Right lobe of liver (tissue), 6 donors: ENCODE measurements at regions not wholly inside any gene's neighbourhood (a gene's known extent, or its start where the extent isn't known, plus 50 kb on each side); places are given as distances from the start of the nearest gene placed in this dataset.

ENCODE experiments used
- ATAC-seq, 4 donors: fragments of 200-7000 bp; cut with Tn5 transposase; one replicate each; pipeline ENCODE4 v1.9.1; 2020; ENCODE audit warnings: mild to moderate bottlenecking in 4 of 4, moderate library complexity in 4 of 4
- DNase-seq, 3 donors: peaks; one replicate each; pipeline ENCODE4 v3.0.0-alpha.2; 2020
- H3K27ac ChIP-seq, 3 donors: fragments of 200-600 bp; one replicate each; pipeline ENCODE4 v1.8.0; 2022
- H3K27me3 ChIP-seq, 2 donors: fragments of 200-600 bp; one replicate each; pipeline ENCODE4 v1.8.0; 2022
- H3K36me3 ChIP-seq, 4 donors: fragments of 200-600 bp; sonication (generic) in 1 of 4; one replicate each; pipeline versions ENCODE4 v1.5.1 to v1.8.0; 2017 to 2022; ENCODE audit warnings: control low read depth in 1 of 4
- H3K4me1 ChIP-seq, 4 donors: fragments of 200-600 bp; sonication (generic) in 1 of 4; one replicate each; pipeline versions ENCODE4 v1.5.1 to v1.8.0; 2017 to 2022; ENCODE audit warnings: control low read depth in 1 of 4
- H3K4me3 ChIP-seq, 3 donors: fragments of 200-600 bp; one replicate each; pipeline ENCODE4 v1.8.0; 2022
- H3K9me3 ChIP-seq, 4 donors: fragments of 200-600 bp; sonication (generic) in 1 of 4; one replicate each; pipeline versions ENCODE4 v1.5.1 to v1.8.0; 2017 to 2022; ENCODE audit warnings: control low read depth in 1 of 4
- POLR2A ChIP-seq: fragments of 450-650 bp; IDR thresholded peaks from one replicate; pipeline ENCODE4 v1.6.1; 2017; ENCODE audit warnings: antibody characterized with exemption, mild to moderate bottlenecking
- WGBS: methylation state at CpG from one replicate; pipeline ENCODE4 v1.1.6; 2018; ENCODE audit warnings: low coverage, low lambda C conversion rate; ENCODE audit not compliant: insufficient coverage; ENCODE audit errors: missing lambda C conversion rate; 5-methylcytosine and 5-hydroxymethylcytosine counted together
- intact Hi-C, 2 donors: fragments of 100-400 bp; cut with DNase I; formaldehyde crosslinking; loops; one replicate each; pipeline versions ENCODE4 v1.11.2 to v1.14.1; 2022
- TF ChIP-seq, protein P1 (sequence below), 4 donors: fragments of 200-600 bp in 3 of 4; fragments of 450-650 bp in 1 of 4; IDR thresholded peaks; one replicate each; pipeline versions ENCODE4 v1.5.1 to v1.8.0; 2016 to 2022; ENCODE audit warnings: antibody characterized with exemption in 4 of 4, mild to moderate bottlenecking in 2 of 4
- donor health status: DM: no; HTN: yes; CAD: no.
- donor health status: DM: no; HTN: no; CAD: no.
- donor health status: DM: no; HTN: no; CAD: no.
- donor health status: DM: no; HTN: yes; CAD: no.
- donor health status: DM: no; HTN: yes; CAD: no.

DNA sequence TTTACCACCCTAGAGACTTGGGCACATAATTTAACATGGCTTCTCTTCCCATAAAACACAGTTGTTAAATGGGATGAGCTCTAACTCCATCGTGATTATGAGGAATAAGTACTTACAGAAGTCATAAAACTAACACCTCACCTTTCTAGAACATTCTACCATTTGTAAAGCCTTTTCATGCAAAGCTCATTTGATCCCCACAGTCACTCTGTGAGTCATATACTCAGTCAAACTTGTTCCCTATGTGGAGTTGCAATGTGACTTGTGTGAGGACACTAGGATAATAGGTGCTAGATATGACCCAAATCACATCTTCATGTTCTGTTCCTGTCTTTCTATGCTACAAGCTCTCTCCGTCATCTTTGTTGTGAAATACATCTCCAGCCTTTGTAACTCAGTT is 371.7 kb downstream of the WDR11 start:
- 62% methylated on average over 2 of the region's 2 CpGs for WGBS
- Histone ChIP-seq H3K9me3 (no peaks in the 10 kb centered on the region), H3K27me3 (no peaks in the 10 kb centered on the region), H3K4me1 (no peaks in the 10 kb centered on the region), H3K27ac (no peak overlapping the region), H3K36me3 (no peaks in the 10 kb centered on the region), H3K4me3 (no peak overlapping the region)
- no peak for TF ChIP-seq POLR2A
- TF ChIP-seq, protein P1, sequence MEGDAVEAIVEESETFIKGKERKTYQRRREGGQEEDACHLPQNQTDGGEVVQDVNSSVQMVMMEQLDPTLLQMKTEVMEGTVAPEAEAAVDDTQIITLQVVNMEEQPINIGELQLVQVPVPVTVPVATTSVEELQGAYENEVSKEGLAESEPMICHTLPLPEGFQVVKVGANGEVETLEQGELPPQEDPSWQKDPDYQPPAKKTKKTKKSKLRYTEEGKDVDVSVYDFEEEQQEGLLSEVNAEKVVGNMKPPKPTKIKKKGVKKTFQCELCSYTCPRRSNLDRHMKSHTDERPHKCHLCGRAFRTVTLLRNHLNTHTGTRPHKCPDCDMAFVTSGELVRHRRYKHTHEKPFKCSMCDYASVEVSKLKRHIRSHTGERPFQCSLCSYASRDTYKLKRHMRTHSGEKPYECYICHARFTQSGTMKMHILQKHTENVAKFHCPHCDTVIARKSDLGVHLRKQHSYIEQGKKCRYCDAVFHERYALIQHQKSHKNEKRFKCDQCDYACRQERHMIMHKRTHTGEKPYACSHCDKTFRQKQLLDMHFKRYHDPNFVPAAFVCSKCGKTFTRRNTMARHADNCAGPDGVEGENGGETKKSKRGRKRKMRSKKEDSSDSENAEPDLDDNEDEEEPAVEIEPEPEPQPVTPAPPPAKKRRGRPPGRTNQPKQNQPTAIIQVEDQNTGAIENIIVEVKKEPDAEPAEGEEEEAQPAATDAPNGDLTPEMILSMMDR (IDR thresholded peaks at IDR 0.05) = no peak
- intact Hi-C loops = no loop called here
- ATAC-seq = no peak
- DNase-seq = no peak

DNA sequence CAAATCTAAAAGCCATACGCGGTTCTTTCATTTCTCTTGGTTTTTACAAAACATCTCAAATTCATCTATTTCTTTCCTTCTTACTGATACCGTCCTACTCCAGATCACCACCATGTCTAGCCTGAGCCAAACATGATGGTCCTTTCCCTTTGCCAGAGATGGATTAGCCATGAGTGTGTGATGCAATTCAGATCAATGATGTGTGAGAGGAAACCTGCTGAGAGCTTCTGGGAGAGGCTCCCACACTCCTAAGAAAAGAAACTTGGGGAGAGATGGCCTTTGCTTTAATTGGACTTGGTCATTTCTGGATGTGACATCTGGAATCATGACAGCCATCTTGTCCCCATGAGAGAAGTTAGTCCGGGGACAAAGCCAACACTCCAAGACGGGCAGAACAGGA is 367.2 kb downstream of the FGFR2 start:
- 83% methylated on average over 4 of the region's 5 CpGs for WGBS
- TF ChIP-seq, protein P1 (IDR thresholded peaks at IDR 0.05) = no peak
- TF ChIP-seq POLR2A = no peak
- Histone ChIP-seq H3K27ac (no peak overlapping the region), H3K9me3 (no peaks in the 10 kb centered on the region), H3K36me3 (no peaks in the 10 kb centered on the region), H3K4me1 (no peaks in the 10 kb centered on the region), H3K27me3 (no peaks in the 10 kb centered on the region), H3K4me3 (no peak overlapping the region)
- ATAC-seq = no peak
- DNase-seq = no peak
- intact Hi-C loops = no loop called here

DNA sequence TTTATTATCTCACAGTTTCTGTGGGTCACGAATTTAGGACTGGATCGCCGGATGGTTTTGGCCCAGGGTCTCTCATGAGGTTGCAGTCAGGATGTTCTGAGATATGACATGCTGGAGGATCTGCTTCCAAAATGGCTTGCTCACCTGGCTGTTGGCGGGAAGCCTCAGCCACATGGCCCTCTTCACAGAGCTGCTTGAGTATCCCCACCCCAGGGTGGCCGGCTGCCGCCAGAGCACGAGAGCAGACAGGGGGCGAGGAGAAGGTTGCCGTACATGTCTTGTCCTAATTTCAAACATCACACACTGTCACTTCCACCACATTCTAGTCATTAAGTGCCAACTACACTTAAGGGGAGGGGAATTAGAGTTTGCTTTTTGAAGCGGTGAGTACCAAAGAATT is 365.8 kb downstream of the FGFR2 start:
- Histone ChIP-seq H3K9me3 (no peaks in the 10 kb centered on the region), H3K36me3 (no peaks in the 10 kb centered on the region), H3K27ac (no peak overlapping the region), H3K4me1 (no peaks in the 10 kb centered on the region), H3K4me3 (no peak overlapping the region), H3K27me3 (no peaks in the 10 kb centered on the region)
- intact Hi-C loops = no loop called here
- WGBS = 61% methylated on average over 5 of the region's 10 CpGs
- DNase-seq = no peak
- ATAC-seq = no peak
- TF ChIP-seq, protein P1 (IDR thresholded peaks at IDR 0.05) = no peak
- TF ChIP-seq POLR2A = no peak

DNA sequence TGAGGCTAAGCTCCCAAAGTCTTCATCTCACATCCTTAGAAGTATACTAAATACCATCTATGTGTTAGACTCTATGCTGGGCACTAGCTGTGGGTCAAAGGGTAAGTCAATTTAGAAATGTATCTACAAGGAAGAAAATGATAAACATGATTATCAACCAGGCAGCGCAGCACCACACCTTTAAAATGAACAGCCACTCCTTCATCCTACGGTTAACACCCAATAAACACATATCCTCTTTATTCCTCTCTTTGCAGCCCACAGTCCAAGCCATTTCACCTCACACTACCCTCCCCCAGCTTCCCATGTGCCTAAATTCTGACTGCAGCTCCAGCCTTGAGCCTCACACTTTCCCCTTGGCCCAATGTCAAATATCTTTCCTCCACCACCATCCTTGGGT is 362.6 kb downstream of the FGFR2 start:
- Histone ChIP-seq H3K27ac (no peak overlapping the region), H3K4me3 (no peak overlapping the region), H3K4me1 (no peaks in the 10 kb centered on the region), H3K36me3 (no peaks in the 10 kb centered on the region), H3K9me3 (no peaks in the 10 kb centered on the region), H3K27me3 (no peaks in the 10 kb centered on the region)
- WGBS = 100% methylated on average over 2 of the region's 2 CpGs
- intact Hi-C loops = no loop called here
- no peak for TF ChIP-seq POLR2A
- TF ChIP-seq, protein P1 (IDR thresholded peaks at IDR 0.05) = no peak
- DNase-seq = no peak
- no peak for ATAC-seq

DNA sequence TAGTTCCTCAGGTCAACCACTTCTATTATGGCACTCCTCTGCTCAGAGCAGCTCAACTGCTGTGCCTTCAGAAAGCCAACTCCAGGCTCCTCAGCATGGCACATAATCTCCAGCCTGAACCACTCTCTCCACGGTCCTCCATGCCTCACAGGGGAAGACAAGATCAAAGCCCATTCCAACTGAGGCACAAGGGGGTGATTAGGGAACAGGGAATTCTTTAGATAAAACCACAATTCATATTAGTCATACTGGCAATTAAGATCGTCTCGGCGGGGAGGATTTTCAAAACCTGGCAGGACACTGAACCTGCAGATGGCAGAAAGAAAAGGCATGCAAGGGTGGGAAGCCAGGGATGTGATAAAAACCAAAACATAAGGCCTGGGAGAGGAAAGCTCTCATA is 361.6 kb downstream of the FGFR2 start:
- TF ChIP-seq POLR2A = no peak
- TF ChIP-seq, protein P1 (IDR thresholded peaks at IDR 0.05) = no peak
- WGBS = 94% methylated on average over 3 of the region's 4 CpGs
- no peaks in the 10 kb centered on the region for H3K36me3 ChIP-seq

More for the DNA sequence above, 361.6 kb downstream of the FGFR2 start:
- intact Hi-C loops = no loop called here
- no peaks in the 10 kb centered on the region for H3K27me3 ChIP-seq
- no peak for DNase-seq
- no peaks in the 10 kb centered on the region for H3K4me1 ChIP-seq
- no peak overlapping the region for H3K4me3 ChIP-seq
- no peak overlapping the region for H3K27ac ChIP-seq
- no peak for ATAC-seq
- H3K9me3 ChIP-seq = no peaks in the 10 kb centered on the region
